K562 (cell line): ENCODE measurements at regions not wholly inside any gene's neighbourhood (a gene's known extent, or its start where the extent isn't known, plus 50 kb on each side); places are given as distances from the start of the nearest gene placed in this dataset.

Experiments
- CEBPG ChIP-seq, 3 experiments: fragments of 200-800 bp in 1 of 3; sonication (Bioruptor generic) in 1 of 3; sonication (generic) in 1 of 3; formaldehyde crosslinking in 1 of 3; IDR thresholded peaks in 2 of 3; conservative IDR thresholded peaks in 1 of 3; 2 replicates each; pipeline versions ENCODE4 v1.6.1 to v1.8.0; 2016 to 2022; ENCODE audit warnings: missing compliant biosample characterization in 2 of 3, missing genetic modification characterization in 2 of 3, mild to moderate bottlenecking in 1 of 3, missing genetic modification reagents in 1 of 3
- EP300 ChIP-seq: IDR thresholded peaks from 2 replicates; pipeline ENCODE4 v1.6.1; 2012; ENCODE audit warnings: low read length, improper control_type of control experiment
- HDAC6 ChIP-seq: IDR thresholded peaks from 2 replicates; pipeline ENCODE4 v1.6.1; 2012; ENCODE audit warnings: low read depth, mild to moderate bottlenecking, control low read depth, inconsistent platforms, low read length, moderate library complexity
- ZBTB17 ChIP-seq: fragments of 450-650 bp; formaldehyde crosslinking; IDR thresholded peaks from 2 replicates; pipeline ENCODE4 v1.4.0; 2020; ENCODE audit warnings: mild to moderate bottlenecking
- ZNF778 ChIP-seq: fragments of 450-650 bp; formaldehyde crosslinking; IDR thresholded peaks from 2 replicates; pipeline ENCODE4 v1.4.0; 2020; ENCODE audit warnings: mild to moderate bottlenecking, moderate library complexity
- TF ChIP-seq, protein P1 (sequence below), 3 experiments: IDR thresholded peaks in 2 of 3; conservative IDR thresholded peaks in 1 of 3; 2 replicates each; pipeline ENCODE4 v1.5.1; 2011 to 2012; ENCODE audit warnings: low read length in 3 of 3, mild to moderate bottlenecking in 3 of 3, control low read depth in 2 of 3, improper control_type of control experiment in 1 of 3, inconsistent platforms in 1 of 3, low read depth in 1 of 3, mixed read lengths in 1 of 3, moderate library complexity in 1 of 3; ENCODE audit not compliant: insufficient read depth in 2 of 3
- TF ChIP-seq, protein P2 (sequence below), 2 experiments: fragments of 450-650 bp; formaldehyde crosslinking in 1 of 2; IDR thresholded peaks; 2 replicates each; pipeline versions ENCODE4 v1.4.0 to v1.6.1; 2014 to 2020; ENCODE audit warnings: mild to moderate bottlenecking in 2 of 2, borderline replicate concordance in 1 of 2, low read depth in 1 of 2

DNA sequence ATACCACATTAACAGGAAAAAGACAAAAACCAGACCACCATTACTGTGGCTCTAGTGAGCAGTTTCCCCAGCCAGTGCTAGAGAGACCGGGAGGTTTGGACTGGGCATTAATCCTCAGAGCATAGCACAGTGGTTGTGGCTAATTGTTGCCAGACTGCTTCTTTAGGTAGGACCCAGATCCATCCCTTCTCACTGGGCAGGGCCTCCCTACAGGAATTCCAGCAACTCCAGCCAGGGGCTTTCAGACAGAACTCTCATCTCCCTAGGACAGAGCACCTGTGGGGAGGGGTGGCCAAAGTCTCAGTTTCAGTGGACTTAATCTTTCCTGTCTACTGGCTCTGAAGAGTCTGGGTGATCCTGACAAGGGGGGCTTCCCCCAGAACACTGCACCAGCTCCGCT lies 759.6 kb downstream of the SQOR start:
- no peak for TF ChIP-seq ZBTB17 (CRISPR knock-in tag)
- TF ChIP-seq, protein P1, sequence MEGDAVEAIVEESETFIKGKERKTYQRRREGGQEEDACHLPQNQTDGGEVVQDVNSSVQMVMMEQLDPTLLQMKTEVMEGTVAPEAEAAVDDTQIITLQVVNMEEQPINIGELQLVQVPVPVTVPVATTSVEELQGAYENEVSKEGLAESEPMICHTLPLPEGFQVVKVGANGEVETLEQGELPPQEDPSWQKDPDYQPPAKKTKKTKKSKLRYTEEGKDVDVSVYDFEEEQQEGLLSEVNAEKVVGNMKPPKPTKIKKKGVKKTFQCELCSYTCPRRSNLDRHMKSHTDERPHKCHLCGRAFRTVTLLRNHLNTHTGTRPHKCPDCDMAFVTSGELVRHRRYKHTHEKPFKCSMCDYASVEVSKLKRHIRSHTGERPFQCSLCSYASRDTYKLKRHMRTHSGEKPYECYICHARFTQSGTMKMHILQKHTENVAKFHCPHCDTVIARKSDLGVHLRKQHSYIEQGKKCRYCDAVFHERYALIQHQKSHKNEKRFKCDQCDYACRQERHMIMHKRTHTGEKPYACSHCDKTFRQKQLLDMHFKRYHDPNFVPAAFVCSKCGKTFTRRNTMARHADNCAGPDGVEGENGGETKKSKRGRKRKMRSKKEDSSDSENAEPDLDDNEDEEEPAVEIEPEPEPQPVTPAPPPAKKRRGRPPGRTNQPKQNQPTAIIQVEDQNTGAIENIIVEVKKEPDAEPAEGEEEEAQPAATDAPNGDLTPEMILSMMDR (IDR thresholded peaks at IDR 0.05 in 2 of 3, conservative IDR thresholded peaks at IDR 0.05 in 1 of 3; ENCODE audit: insufficient read depth in 2 of 3, low read depth in 1 of 3, low read length in 3 of 3), result no peak
- no peak for TF ChIP-seq ZNF778
- no peak for TF ChIP-seq CEBPG (CRISPR knock-in tag; IDR thresholded peaks at IDR 0.05)
- no peak for TF ChIP-seq CEBPG (tag; conservative IDR thresholded peaks at IDR 0.05 in 1 of 2, IDR thresholded peaks at IDR 0.05 in 1 of 2)
- TF ChIP-seq HDAC6, result no peak
- TF ChIP-seq, protein P2, sequence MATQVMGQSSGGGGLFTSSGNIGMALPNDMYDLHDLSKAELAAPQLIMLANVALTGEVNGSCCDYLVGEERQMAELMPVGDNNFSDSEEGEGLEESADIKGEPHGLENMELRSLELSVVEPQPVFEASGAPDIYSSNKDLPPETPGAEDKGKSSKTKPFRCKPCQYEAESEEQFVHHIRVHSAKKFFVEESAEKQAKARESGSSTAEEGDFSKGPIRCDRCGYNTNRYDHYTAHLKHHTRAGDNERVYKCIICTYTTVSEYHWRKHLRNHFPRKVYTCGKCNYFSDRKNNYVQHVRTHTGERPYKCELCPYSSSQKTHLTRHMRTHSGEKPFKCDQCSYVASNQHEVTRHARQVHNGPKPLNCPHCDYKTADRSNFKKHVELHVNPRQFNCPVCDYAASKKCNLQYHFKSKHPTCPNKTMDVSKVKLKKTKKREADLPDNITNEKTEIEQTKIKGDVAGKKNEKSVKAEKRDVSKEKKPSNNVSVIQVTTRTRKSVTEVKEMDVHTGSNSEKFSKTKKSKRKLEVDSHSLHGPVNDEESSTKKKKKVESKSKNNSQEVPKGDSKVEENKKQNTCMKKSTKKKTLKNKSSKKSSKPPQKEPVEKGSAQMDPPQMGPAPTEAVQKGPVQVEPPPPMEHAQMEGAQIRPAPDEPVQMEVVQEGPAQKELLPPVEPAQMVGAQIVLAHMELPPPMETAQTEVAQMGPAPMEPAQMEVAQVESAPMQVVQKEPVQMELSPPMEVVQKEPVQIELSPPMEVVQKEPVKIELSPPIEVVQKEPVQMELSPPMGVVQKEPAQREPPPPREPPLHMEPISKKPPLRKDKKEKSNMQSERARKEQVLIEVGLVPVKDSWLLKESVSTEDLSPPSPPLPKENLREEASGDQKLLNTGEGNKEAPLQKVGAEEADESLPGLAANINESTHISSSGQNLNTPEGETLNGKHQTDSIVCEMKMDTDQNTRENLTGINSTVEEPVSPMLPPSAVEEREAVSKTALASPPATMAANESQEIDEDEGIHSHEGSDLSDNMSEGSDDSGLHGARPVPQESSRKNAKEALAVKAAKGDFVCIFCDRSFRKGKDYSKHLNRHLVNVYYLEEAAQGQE (IDR thresholded peaks at IDR 0.05; ENCODE audit: borderline replicate concordance), result no peak
- TF ChIP-seq, protein P2 (CRISPR knock-in tag; IDR thresholded peaks at IDR 0.05; ENCODE audit: low read depth), result no peak
- TF ChIP-seq EP300, result no peak
